ENCODE measurements at regions not wholly inside any gene's neighbourhood (a gene's known extent, or its start where the extent isn't known, plus 50 kb on each side); places are given as distances from the start of the nearest gene placed in this dataset.
"Not testable (repeated sequence)": the region's sequence is repeated elsewhere in the genome, so short reads cannot be mapped to it uniquely, and the experiment has no call there.

GRCh38 chr13:99733346-99733745, 232.1 kb downstream of the TM9SF2 start:
- DNase-seq = no peak

GRCh38 chr13:99731747-99732146, 230.5 kb downstream of the TM9SF2 start:
- DNase-seq = no peak

GRCh38 chr13:99730403-99730802, 229.1 kb downstream of the TM9SF2 start:
- DNase-seq = no peak

GRCh38 chr13:99729745-99730144, 228.5 kb downstream of the TM9SF2 start:
- no peak for DNase-seq

GRCh38 chr13:99727651-99728050, 226.4 kb downstream of the TM9SF2 start:
- not testable (repeated sequence) for DNase-seq

- DNase-seq = no peak
Measured at GRCh38 chr13:99726282-99726894, 225.1 kb downstream of the TM9SF2 start.

- DNase-seq = no peak
Measured at GRCh38 chr13:99725644-99726043, 224.4 kb downstream of the TM9SF2 start.

GRCh38 chr13:99724633-99725517, 223.6 kb downstream of the TM9SF2 start:
- DNase-seq = no peak

GRCh38 chr13:99723878-99724277, 222.6 kb downstream of the TM9SF2 start:
- no peak for DNase-seq

GRCh38 chr13:99722931-99723330, 221.7 kb downstream of the TM9SF2 start:
- DNase-seq = no peak

GRCh38 chr13:99722338-99722818, 221.1 kb downstream of the TM9SF2 start:
- no peak for DNase-seq

GRCh38 chr13:99721606-99722337, 220.5 kb downstream of the TM9SF2 start:
- DNase-seq = no peak

- no peak for DNase-seq
Measured at GRCh38 chr13:99717959-99718674, 216.8 kb downstream of the TM9SF2 start.

GRCh38 chr13:99709134-99709533, 207.9 kb downstream of the TM9SF2 start:
- DNase-seq = no peak

- no peak for DNase-seq
Measured at GRCh38 chr13:99704390-99704789, 203.1 kb downstream of the TM9SF2 start.

- no peak for DNase-seq
Measured at GRCh38 chr13:99703908-99704307, 202.6 kb downstream of the TM9SF2 start.

GRCh38 chr13:99702687-99703319, 201.5 kb downstream of the TM9SF2 start:
- no peak for DNase-seq

- DNase-seq = no peak
Measured at GRCh38 chr13:99700468-99700867, 199.2 kb downstream of the TM9SF2 start.

GRCh38 chr13:99698816-99699099, 197.5 kb downstream of the TM9SF2 start:
- DNase-seq = no peak

GRCh38 chr13:99698010-99698815, 196.9 kb downstream of the TM9SF2 start:
- no peak for DNase-seq

GRCh38 chr13:99695857-99696256, 194.6 kb downstream of the TM9SF2 start:
- DNase-seq = no peak
